ENCODE measurements at regions not wholly inside any gene's neighbourhood (a gene's known extent, or its start where the extent isn't known, plus 50 kb on each side); places are given as distances from the start of the nearest gene placed in this dataset.

GRCh38 chr9:89655990-89656657, 51.3 kb downstream of the GADD45G start:
- no peak for DNase-seq (ENCODE audit: low spot score)

GRCh38 chr9:89657295-89657694, 52.5 kb downstream of the GADD45G start:
- DNase-seq (ENCODE audit: low spot score), result no peak

- DNase-seq (ENCODE audit: low spot score), result no peak
Measured at GRCh38 chr9:89657765-89658164, 53.0 kb downstream of the GADD45G start.

GRCh38 chr9:89658401-89658800, 53.6 kb downstream of the GADD45G start:
- DNase-seq (ENCODE audit: low spot score), result no peak

- no peak for DNase-seq (ENCODE audit: low spot score)
Measured at GRCh38 chr9:89658931-89659330, 54.1 kb downstream of the GADD45G start.

GRCh38 chr9:89659473-89659872, 54.7 kb downstream of the GADD45G start:
- no peak for DNase-seq (ENCODE audit: low spot score)

GRCh38 chr9:89659891-89660685, 55.3 kb downstream of the GADD45G start:
- DNase-seq (ENCODE audit: low spot score), result no peak

GRCh38 chr9:89661391-89661949, 56.7 kb downstream of the GADD45G start:
- peak; percentile 27 for DNase-seq (ENCODE audit: low spot score)

- DNase-seq (ENCODE audit: low spot score), result peak; percentile 95
Measured at GRCh38 chr9:89661956-89662717, 57.3 kb downstream of the GADD45G start.

GRCh38 chr9:89662718-89663613, 58.2 kb downstream of the GADD45G start:
- DNase-seq (ENCODE audit: low spot score), result no peak

- no peak for DNase-seq (ENCODE audit: low spot score)
Measured at GRCh38 chr9:89663614-89663970, 58.8 kb downstream of the GADD45G start.

GRCh38 chr9:89664010-89664409, 59.2 kb downstream of the GADD45G start:
- DNase-seq (ENCODE audit: low spot score), result no peak

- no peak for DNase-seq (ENCODE audit: low spot score)
Measured at GRCh38 chr9:89664896-89665329, 60.1 kb downstream of the GADD45G start.

GRCh38 chr9:89666364-89666763, 61.6 kb downstream of the GADD45G start:
- no peak for DNase-seq (ENCODE audit: low spot score)

- DNase-seq (ENCODE audit: low spot score), result no peak
Measured at GRCh38 chr9:89666950-89667349, 62.1 kb downstream of the GADD45G start.

GRCh38 chr9:89667726-89668125, 62.9 kb downstream of the GADD45G start:
- DNase-seq (ENCODE audit: low spot score), result no peak

GRCh38 chr9:89668216-89668865, 63.5 kb downstream of the GADD45G start:
- DNase-seq (ENCODE audit: low spot score), result no peak

GRCh38 chr9:89668866-89669246, 64.0 kb downstream of the GADD45G start:
- DNase-seq (ENCODE audit: low spot score), result no peak

GRCh38 chr9:89669361-89669842, 64.6 kb downstream of the GADD45G start:
- no peak for DNase-seq (ENCODE audit: low spot score)

- no peak for DNase-seq (ENCODE audit: low spot score)
Measured at GRCh38 chr9:89670114-89670513, 65.3 kb downstream of the GADD45G start.

All from AG20443 (cell line).